ENCODE measurements at regions not wholly inside any gene's neighbourhood (a gene's known extent, or its start where the extent isn't known, plus 50 kb on each side); places are given as distances from the start of the nearest gene placed in this dataset.
A peak's percentile ranks its signal among the peaks of the same experiment; 100 is the strongest.

DNA sequence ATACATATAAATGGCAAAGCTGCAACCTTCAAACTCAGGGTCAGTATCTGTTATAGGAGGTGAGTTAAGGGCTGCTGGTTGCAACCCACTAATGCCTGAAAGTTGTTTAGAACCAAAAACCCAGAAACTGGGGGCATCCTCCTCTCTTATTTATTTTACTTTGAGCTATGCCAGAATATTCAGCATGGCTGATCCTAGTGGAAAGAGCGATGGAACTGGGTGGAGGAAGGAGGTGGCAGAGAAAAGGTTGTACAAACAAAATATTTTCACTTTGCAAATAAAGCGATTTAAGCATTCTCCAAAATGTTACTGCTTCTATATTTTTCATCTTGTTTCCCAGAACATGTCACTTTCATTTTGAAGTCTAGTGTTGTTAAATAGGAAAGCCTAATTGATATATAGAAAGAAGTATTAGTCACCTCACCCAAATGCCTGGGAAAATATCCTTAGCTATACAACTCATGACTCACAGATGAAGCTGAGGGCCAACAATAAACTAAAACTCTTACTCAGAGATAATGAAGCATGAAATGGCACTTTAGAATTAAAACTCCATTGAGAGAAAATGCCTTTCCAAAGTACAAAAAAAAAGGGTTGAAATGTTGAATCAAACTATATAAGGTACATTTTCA is 251.4 kb upstream of the UBE2E3 start:
- Mint-ChIP-seq H3K27ac (ENCODE audit: unreplicated experiment) (peak overlapping the region; percentile 56), H3K4me3 (ENCODE audit: unreplicated experiment) (no peak overlapping the region), H3K4me1 (ENCODE audit: unreplicated experiment) (peaks cover 15% of the 10 kb centered on the region), H3K36me3 (ENCODE audit: unreplicated experiment) (no peaks in the 10 kb centered on the region), H3K9me3 (ENCODE audit: unreplicated experiment) (no peaks in the 10 kb centered on the region), H3K27me3 (ENCODE audit: unreplicated experiment) (no peaks in the 10 kb centered on the region)
- TF ChIP-seq, protein P1, sequence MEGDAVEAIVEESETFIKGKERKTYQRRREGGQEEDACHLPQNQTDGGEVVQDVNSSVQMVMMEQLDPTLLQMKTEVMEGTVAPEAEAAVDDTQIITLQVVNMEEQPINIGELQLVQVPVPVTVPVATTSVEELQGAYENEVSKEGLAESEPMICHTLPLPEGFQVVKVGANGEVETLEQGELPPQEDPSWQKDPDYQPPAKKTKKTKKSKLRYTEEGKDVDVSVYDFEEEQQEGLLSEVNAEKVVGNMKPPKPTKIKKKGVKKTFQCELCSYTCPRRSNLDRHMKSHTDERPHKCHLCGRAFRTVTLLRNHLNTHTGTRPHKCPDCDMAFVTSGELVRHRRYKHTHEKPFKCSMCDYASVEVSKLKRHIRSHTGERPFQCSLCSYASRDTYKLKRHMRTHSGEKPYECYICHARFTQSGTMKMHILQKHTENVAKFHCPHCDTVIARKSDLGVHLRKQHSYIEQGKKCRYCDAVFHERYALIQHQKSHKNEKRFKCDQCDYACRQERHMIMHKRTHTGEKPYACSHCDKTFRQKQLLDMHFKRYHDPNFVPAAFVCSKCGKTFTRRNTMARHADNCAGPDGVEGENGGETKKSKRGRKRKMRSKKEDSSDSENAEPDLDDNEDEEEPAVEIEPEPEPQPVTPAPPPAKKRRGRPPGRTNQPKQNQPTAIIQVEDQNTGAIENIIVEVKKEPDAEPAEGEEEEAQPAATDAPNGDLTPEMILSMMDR (IDR thresholded peaks at IDR 0.05): no peak
- no peak for DNase-seq (ENCODE audit: extremely low spot score, unreplicated experiment)

DNA sequence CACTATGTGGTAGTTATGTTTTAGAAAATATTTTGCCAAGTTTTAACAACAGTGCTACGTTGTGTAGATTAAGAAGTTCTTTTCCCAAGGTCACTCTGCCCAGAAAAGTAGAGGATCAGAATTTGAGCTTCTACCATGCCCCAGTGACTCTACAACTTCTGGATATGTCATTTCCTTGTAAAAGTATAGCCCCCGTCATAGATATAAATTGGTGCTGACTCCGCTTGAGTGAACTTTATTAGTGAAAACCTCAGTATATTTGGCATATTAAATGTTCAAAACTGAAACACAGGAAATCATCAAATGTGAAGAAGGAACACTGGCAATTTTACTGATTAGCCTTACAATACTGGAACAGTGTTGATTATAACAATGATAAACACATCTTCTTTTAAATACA is 256.7 kb upstream of the UBE2E3 start:
- Mint-ChIP-seq H3K4me3 (ENCODE audit: unreplicated experiment) (no peak overlapping the region), H3K36me3 (ENCODE audit: unreplicated experiment) (no peaks in the 10 kb centered on the region), H3K27ac (ENCODE audit: unreplicated experiment) (no peak overlapping the region), H3K27me3 (ENCODE audit: unreplicated experiment) (no peaks in the 10 kb centered on the region), H3K9me3 (ENCODE audit: unreplicated experiment) (no peaks in the 10 kb centered on the region), H3K4me1 (ENCODE audit: unreplicated experiment) (peaks cover 4% of the 10 kb centered on the region)
- TF ChIP-seq, protein P1 (IDR thresholded peaks at IDR 0.05): no peak
- DNase-seq (ENCODE audit: extremely low spot score, unreplicated experiment): no peak

DNA sequence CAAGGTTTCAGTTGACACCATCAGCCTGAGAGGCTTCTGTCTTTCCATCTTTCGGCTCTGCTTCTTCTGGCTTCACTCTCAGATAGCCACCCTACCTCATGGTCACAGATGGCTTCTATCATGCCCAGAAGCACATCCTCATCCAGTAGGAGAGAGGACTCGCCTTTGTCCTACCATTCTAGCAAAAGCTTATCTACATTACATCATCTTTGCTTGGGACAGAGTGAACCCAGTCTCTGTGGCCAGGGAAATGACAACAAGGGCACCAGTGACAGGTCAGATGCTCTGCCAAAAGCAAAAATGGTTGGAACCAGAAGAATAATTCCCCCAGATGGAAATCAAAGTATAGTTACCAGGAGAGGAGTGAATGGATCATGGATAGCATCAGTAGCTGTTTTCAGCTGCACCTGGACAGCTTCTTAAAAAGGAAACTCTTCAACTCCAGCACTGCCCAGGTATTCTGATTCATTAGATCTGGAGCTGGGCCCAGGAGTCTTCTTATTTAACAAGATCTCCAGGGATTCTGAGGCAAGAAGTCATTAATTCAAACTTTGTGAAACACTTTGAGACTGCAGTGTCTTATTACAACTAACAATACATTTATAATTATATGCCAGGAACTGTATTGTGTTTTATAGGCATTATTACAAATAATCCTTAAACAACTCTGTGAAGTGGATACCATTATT is 257.7 kb upstream of the UBE2E3 start:
- DNase-seq (ENCODE audit: extremely low spot score, unreplicated experiment): no peak
- no peaks in the 10 kb centered on the region for H3K36me3 Mint-ChIP-seq (ENCODE audit: unreplicated experiment)
- no peaks in the 10 kb centered on the region for H3K27me3 Mint-ChIP-seq (ENCODE audit: unreplicated experiment)
- TF ChIP-seq, protein P1 (IDR thresholded peaks at IDR 0.05): no peak
- no peak overlapping the region for H3K27ac Mint-ChIP-seq (ENCODE audit: unreplicated experiment)
- H3K9me3 Mint-ChIP-seq (ENCODE audit: unreplicated experiment): no peaks in the 10 kb centered on the region
- H3K4me3 Mint-ChIP-seq (ENCODE audit: unreplicated experiment): no peak overlapping the region
- no peaks in the 10 kb centered on the region for H3K4me1 Mint-ChIP-seq (ENCODE audit: unreplicated experiment)

DNA sequence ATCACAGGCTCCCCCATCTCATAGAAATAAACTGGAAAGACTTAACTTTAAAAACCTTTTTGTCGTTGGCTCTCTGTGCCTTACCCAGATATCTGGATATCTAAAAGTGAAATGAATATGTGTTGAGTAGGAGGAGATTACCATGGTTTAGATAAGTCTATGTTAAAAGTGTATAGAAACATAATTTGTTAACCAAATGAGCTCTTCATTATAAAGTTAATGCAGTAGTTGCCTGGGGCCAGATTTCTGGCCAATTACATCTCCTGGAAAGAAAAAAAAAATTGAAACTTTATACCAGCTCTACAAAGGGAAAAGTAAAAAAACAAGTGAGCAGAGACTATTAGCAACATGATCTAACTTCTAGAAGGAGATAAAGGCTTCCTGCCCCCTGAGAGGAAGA is 259.6 kb upstream of the UBE2E3 start:
- H3K4me3 Mint-ChIP-seq (ENCODE audit: unreplicated experiment): no peak overlapping the region
- TF ChIP-seq, protein P1 (IDR thresholded peaks at IDR 0.05): no peak
- no peak overlapping the region for H3K27ac Mint-ChIP-seq (ENCODE audit: unreplicated experiment)
- no peaks in the 10 kb centered on the region for H3K9me3 Mint-ChIP-seq (ENCODE audit: unreplicated experiment)
- no peaks in the 10 kb centered on the region for H3K36me3 Mint-ChIP-seq (ENCODE audit: unreplicated experiment)
- no peak for DNase-seq (ENCODE audit: extremely low spot score, unreplicated experiment)
- H3K27me3 Mint-ChIP-seq (ENCODE audit: unreplicated experiment): no peaks in the 10 kb centered on the region
- peaks cover 2% of the 10 kb centered on the region for H3K4me1 Mint-ChIP-seq (ENCODE audit: unreplicated experiment)

DNA sequence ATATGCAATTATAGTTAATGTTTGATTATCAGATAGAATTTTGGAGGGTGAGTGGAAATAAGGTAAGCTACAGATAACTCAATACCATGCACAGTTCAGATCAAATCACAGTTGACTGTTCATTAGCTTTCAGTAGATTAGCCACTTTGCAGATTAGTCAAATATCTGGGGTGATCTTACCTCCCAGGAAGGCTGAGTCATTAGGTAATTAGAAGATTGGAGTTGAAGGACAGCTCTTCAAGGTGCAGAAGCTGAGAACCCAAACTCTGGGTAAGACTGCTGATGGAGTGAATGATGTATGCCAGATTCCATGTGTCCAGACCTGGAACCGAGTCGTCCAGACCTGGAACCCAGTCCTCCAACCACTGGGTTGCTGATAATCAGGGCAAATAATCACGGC is 262.8 kb upstream of the UBE2E3 start:
- Mint-ChIP-seq H3K4me3 (ENCODE audit: unreplicated experiment) (no peak overlapping the region), H3K36me3 (ENCODE audit: unreplicated experiment) (no peaks in the 10 kb centered on the region), H3K9me3 (ENCODE audit: unreplicated experiment) (peaks cover 9% of the 10 kb centered on the region), H3K4me1 (ENCODE audit: unreplicated experiment) (peaks cover 2% of the 10 kb centered on the region), H3K27ac (ENCODE audit: unreplicated experiment) (no peak overlapping the region), H3K27me3 (ENCODE audit: unreplicated experiment) (no peaks in the 10 kb centered on the region)
- no peak for DNase-seq (ENCODE audit: extremely low spot score, unreplicated experiment)
- TF ChIP-seq, protein P1 (IDR thresholded peaks at IDR 0.05): no peak

Measured in osteocyte (in vitro differentiated cells).